ENCODE measurements at regions not wholly inside any gene's neighbourhood (a gene's known extent, or its start where the extent isn't known, plus 50 kb on each side); places are given as distances from the start of the nearest gene placed in this dataset.

DNA sequence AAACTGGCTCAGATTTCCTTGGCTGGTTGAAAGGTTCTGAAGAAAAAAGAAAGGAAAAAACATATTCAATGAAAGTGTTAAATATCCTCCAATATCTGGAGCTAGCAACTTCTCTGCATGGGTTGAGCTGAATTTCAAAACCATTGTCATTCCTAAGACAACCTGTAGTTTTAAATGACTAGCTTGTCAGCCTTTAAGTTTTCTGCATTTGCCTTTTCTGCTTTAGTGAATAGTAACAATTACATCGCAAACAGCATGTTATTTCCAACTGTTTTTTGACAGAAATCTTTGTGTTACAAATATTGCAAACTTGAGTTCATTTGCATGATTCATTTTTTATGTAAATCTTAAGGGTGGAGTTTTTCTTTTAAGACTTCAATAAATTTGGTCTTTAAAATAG, 852.3 kb upstream of the CELF2 start:
- peaks cover 2% of the 10 kb centered on the region for H3K9me3 Mint-ChIP-seq
- CTCF ChIA-PET, result no interaction called here
- no peaks in the 10 kb centered on the region for H3K4me1 Mint-ChIP-seq (ENCODE audit: low read depth)
- ATAC-seq (no peak), DNase-seq (no peak)
- H3K27me3 Mint-ChIP-seq, result no peaks in the 10 kb centered on the region
- H3K27ac Mint-ChIP-seq, result no peak overlapping the region
- no peak overlapping the region for H3K4me3 Mint-ChIP-seq
- intact Hi-C loops (cut with micrococcal nuclease), result no loop called here
- H3K36me3 Mint-ChIP-seq (ENCODE audit: low read depth), result no peaks in the 10 kb centered on the region
- POLR2A ChIA-PET, result no interaction called here
- TF ChIP-seq, protein P1, sequence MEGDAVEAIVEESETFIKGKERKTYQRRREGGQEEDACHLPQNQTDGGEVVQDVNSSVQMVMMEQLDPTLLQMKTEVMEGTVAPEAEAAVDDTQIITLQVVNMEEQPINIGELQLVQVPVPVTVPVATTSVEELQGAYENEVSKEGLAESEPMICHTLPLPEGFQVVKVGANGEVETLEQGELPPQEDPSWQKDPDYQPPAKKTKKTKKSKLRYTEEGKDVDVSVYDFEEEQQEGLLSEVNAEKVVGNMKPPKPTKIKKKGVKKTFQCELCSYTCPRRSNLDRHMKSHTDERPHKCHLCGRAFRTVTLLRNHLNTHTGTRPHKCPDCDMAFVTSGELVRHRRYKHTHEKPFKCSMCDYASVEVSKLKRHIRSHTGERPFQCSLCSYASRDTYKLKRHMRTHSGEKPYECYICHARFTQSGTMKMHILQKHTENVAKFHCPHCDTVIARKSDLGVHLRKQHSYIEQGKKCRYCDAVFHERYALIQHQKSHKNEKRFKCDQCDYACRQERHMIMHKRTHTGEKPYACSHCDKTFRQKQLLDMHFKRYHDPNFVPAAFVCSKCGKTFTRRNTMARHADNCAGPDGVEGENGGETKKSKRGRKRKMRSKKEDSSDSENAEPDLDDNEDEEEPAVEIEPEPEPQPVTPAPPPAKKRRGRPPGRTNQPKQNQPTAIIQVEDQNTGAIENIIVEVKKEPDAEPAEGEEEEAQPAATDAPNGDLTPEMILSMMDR (IDR thresholded peaks at IDR 0.05), result no peak

DNA sequence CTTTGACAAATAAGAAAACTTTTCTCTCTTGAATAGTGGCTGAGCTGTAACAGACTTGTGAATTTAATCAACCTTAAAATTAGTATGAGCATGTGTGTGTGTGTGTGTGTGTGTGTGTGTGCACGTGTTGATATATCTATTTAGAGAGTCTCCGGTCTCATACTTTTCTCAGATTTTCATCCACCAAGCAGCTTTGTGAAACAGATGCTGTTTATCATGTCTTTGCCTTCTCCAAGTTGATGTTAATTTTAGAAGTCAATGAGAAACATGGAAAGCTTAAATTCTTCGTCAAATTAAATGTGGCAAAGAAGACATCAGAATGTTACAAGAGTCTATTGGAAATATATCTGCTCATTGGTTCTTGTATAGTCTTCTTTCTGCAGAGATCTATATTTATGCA, 839.2 kb upstream of the CELF2 start:
- TF ChIP-seq, protein P1 (IDR thresholded peaks at IDR 0.05), result no peak
- no peak for ATAC-seq
- CTCF ChIA-PET, result no interaction called here
- peaks cover 2% of the 10 kb centered on the region for H3K27me3 Mint-ChIP-seq
- no peak overlapping the region for H3K4me3 Mint-ChIP-seq
- intact Hi-C loops (cut with micrococcal nuclease), result no loop called here
- H3K36me3 Mint-ChIP-seq (ENCODE audit: low read depth), result no peaks in the 10 kb centered on the region
- POLR2A ChIA-PET, result no interaction called here
- no peaks in the 10 kb centered on the region for H3K4me1 Mint-ChIP-seq (ENCODE audit: low read depth)
- no peak overlapping the region for H3K27ac Mint-ChIP-seq
- DNase-seq, result no peak
- no peaks in the 10 kb centered on the region for H3K9me3 Mint-ChIP-seq

- no peak overlapping the region for H3K27ac Mint-ChIP-seq
- no peaks in the 10 kb centered on the region for H3K4me1 Mint-ChIP-seq (ENCODE audit: low read depth)
- ChIA-PET CTCF (no interaction called here), POLR2A (no interaction called here)
- no peaks in the 10 kb centered on the region for H3K36me3 Mint-ChIP-seq (ENCODE audit: low read depth)
- TF ChIP-seq, protein P1 (IDR thresholded peaks at IDR 0.05), result no peak
- DNase-seq (no peak), ATAC-seq (no peak)
- H3K9me3 Mint-ChIP-seq, result no peaks in the 10 kb centered on the region
- H3K27me3 Mint-ChIP-seq, result no peaks in the 10 kb centered on the region
- H3K4me3 Mint-ChIP-seq, result no peak overlapping the region
- intact Hi-C loops (cut with micrococcal nuclease), result no loop called here
Observed at GRCh38 chr10:10193848-10194247, 823.8 kb upstream of the CELF2 start.

DNA sequence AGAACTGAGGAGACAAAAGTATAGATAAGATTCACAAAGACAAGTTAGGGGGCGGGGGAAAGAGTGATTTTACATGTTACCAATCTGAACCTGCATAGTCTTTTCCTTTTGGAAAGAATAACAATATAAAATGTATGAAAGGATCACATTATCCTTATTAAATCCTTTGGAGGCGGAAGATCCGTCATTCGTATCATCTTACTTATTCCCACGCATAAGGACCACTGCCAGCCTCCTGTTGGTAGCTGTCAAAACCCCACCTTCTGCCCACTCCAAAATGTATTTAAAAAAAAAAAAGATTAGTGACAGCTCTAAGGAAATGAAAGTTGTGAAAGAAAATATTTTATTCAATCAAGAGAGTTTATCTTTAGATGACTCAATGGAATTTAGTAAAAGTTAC, 821.0 kb upstream of the CELF2 start:
- ChIA-PET POLR2A (no interaction called here), CTCF (no interaction called here)
- DNase-seq, result no peak
- H3K4me1 Mint-ChIP-seq (ENCODE audit: low read depth), result no peaks in the 10 kb centered on the region
- TF ChIP-seq, protein P1 (IDR thresholded peaks at IDR 0.05), result no peak
- no peaks in the 10 kb centered on the region for H3K9me3 Mint-ChIP-seq
- no peaks in the 10 kb centered on the region for H3K36me3 Mint-ChIP-seq (ENCODE audit: low read depth)
- H3K4me3 Mint-ChIP-seq, result no peak overlapping the region
- no peak overlapping the region for H3K27ac Mint-ChIP-seq
- H3K27me3 Mint-ChIP-seq, result no peaks in the 10 kb centered on the region
- intact Hi-C loops (cut with micrococcal nuclease), result no loop called here
- no peak for ATAC-seq

DNA sequence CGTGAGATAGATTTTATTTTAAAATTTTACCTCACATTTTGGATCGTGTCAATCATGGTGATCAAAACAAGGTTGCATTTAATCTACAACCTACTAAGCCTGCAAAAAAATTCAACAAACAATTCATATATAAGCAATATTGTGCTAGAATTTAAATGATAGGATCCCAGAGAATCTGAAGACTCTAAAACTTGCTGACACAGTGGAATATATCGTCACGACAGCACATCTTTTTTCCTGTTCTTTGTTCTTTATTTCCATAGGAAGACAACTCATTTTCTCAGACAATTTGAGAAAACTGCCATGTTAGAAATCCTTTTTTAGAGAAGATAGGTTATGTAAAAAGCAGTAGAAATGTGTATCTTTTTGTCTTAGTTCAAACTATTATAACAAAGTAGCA, 820.2 kb upstream of the CELF2 start:
- POLR2A ChIA-PET, result no interaction called here
- no peaks in the 10 kb centered on the region for H3K4me1 Mint-ChIP-seq (ENCODE audit: low read depth)
- intact Hi-C loops (cut with micrococcal nuclease), result no loop called here

More for the DNA sequence above, 820.2 kb upstream of the CELF2 start:
- no peaks in the 10 kb centered on the region for H3K36me3 Mint-ChIP-seq (ENCODE audit: low read depth)
- no peaks in the 10 kb centered on the region for H3K9me3 Mint-ChIP-seq
- CTCF ChIA-PET, result no interaction called here
- ATAC-seq, result no peak
- TF ChIP-seq, protein P1 (IDR thresholded peaks at IDR 0.05), result no peak
- no peaks in the 10 kb centered on the region for H3K27me3 Mint-ChIP-seq
- DNase-seq, result no peak
- no peak overlapping the region for H3K27ac Mint-ChIP-seq
- no peak overlapping the region for H3K4me3 Mint-ChIP-seq

Measured in activated CD8-positive, alpha-beta T cell treated with anti-CD3 and anti-CD28 coated beads for 36 hours (primary cell).